Pulmonary artery endothelial cell (primary cell): ENCODE measurements at regions not wholly inside any gene's neighbourhood (a gene's known extent, or its start where the extent isn't known, plus 50 kb on each side); places are given as distances from the start of the nearest gene placed in this dataset.
A peak's percentile ranks its signal among the peaks of the same experiment; 100 is the strongest.

Experiments used
- DNase-seq: peaks from one replicate; pipeline ENCODE4 v3.0.0-alpha.2; 2011; ENCODE audit warnings: low read depth, low spot score

DNA sequence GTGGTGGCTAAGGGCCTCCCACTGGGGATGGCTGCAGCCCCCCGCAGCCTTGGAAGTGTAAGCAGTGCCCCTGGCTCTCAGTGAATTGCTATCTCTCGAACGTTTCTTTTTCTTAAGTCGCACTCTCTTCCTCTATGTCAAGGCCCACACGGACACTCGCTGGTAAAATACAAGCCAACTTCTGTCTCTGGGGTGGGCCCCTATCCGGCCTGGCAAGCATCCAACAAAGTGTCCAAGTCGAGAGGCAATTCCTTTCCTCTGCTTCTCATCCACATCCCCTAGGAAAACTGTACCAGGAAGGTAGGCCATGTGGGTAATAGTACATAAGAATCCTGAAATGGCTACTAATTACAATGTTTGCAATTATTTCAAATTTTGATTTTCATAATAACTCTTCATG is 194.9 kb upstream of the MGMT start:
- DNase-seq: no peak

DNA sequence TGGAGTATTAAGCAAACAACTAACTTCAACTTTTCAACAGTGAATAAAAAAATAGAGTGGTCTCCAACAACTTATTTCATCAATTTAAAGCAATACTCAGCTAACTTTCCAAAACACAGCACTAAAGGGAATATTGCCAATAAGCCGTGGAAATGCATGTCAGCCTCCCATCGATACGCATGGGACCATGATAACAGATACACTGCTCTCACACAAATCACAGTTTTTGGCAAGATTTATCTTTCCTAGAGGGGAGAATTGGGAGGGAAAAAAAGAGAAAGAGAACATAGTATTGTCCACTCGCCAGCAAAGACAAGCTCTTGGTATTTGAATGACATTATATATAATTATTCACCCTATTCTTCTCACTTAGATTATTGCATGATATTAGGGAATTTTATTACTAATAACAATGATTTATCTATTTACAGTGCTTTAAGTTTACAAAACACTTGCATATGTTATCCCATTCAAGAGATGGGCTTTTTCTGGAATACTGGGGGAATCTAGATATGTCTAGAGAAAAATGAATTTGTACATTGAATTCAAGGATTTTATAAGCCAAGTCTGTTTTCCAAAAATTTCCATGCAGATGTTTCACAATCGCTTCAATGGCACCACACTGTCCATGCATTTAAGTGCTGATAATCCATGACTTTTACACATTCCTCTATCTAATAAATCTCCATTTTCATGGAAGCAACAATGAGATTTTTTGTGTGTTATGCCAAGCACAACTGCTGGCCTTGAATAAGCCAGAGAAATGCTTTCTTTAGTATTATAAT is 194.0 kb upstream of the MGMT start:
- DNase-seq: no peak

DNA sequence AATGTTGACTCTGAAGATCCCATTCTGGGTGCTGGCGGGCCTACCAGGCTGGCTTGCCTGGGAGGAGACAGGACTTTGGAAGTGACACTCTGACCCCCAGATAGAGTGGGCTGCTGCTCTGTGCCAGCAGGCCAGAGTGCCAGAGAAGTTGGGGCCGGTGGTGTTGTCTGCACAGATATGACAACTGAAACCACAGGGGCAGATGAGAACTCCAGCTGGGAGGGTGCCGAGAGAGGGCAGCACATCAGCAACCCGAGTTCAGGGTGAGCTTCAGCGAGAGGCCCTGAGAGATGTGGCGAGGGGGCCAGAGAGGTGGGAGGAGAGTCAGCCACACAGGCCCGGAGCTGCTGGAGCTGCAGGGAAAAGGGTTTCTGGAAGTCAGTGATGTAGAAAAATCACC is 193.2 kb upstream of the MGMT start:
- DNase-seq: no peak

DNA sequence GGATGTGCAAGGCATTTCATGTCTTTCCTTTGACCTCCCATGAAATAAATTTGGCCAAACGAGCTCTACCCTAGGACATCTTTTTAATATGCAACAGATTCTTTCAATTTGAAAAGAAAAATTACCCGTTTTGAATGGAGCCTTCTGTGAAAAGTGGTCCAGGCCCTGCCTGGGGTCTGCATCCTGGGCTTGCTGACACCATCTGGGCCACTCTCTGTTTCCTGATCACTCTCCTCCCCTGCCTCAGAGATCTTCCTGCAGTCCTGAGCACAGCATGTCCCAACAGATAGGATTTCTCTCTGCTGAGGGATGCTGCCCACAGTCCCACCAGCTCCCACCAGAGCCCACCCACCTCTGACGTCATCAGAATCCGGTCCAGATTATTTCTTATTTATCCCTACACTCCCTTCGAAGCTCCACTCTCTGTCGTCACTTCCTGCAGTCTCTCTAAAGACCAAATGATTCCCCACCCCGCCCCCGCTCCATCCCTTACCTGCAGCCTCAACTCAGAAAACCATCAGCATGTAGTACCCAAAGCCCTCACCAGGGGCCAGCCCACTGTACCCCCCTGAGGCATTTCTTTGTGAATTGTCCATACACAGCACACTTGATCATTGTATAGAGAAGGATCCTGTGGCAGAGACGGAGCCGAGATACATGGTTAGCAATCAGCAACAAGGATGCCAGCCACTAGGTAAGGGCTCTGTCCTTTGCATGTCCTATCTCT is 192.1 kb upstream of the MGMT start:
- no peak for DNase-seq

DNA sequence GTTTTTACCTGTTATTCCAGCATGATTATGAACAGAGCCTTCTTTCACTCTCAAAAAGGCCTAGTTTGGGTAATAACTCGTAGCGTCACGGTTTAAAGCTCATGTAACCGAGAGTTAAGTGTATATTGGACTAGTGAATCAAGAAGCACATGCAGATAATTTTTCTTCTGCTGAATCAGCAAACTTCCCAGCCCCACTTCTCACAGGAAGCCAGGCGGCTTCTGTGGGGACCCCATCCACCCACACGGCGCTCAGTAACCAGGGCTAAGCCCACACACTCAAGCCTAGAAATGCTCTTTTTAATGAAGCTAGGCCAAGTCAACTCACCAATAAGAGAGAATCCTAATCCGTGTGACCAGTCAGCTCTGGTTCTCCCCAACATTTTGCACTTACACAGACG is 191.2 kb upstream of the MGMT start:
- DNase-seq: no peak

DNA sequence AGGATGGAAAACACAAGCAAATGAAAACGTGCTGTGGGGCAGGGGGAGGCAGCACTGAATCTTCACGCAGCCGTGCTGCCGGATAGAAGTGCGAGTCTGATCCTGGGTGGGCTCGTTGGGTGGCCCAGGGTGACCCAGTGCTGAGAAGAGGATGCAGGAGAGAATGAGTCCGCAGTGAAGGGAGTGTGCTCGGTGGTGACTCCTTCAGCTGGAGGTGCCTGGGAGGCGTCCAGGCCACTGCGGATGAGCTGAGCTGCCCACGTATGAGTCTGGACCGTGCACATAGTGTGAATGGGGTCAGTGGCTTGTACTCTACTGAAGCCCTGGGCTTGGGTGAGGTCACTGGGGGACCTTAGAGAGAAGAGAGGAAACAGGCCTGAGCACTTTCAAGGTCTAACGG is 190.0 kb upstream of the MGMT start:
- DNase-seq: no peak

DNA sequence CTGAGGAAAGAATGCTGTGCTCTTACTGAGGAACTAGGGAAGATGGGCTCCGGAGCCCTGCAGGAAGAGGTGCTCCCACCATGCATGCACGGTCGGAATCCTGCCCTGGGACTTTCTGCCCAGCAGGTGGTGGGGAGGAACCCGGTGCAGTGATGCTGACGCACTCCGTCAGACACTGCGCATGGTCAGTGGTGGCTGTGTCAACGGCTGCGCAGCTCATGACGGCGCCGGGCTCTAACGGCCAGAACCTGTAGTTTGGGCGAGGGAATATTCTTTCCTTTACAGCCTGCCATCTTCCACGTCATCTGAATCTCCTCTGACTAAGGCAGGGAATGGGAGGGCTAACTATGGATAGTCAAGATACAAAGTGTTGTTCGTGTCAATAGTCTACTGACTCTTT is 189.2 kb upstream of the MGMT start:
- no peak for DNase-seq

DNA sequence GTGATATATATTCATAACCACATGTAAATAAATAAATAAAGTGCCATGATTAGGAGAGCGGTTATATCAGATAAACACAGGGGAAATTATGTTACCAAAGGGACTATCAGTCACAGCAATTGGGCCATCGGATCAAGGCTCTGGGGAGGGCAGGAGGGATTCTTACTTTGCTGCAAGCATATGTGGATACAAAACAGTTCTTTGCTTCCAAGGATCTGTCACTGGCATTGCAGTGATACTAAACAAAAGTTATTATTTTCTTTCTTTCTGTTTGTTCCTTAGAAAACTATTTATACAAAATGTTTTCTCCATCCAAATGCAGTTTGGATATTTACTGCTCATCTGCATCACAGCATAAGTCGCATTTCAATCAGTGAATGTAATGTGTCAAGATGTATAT is 188.4 kb upstream of the MGMT start:
- DNase-seq: no peak

DNA sequence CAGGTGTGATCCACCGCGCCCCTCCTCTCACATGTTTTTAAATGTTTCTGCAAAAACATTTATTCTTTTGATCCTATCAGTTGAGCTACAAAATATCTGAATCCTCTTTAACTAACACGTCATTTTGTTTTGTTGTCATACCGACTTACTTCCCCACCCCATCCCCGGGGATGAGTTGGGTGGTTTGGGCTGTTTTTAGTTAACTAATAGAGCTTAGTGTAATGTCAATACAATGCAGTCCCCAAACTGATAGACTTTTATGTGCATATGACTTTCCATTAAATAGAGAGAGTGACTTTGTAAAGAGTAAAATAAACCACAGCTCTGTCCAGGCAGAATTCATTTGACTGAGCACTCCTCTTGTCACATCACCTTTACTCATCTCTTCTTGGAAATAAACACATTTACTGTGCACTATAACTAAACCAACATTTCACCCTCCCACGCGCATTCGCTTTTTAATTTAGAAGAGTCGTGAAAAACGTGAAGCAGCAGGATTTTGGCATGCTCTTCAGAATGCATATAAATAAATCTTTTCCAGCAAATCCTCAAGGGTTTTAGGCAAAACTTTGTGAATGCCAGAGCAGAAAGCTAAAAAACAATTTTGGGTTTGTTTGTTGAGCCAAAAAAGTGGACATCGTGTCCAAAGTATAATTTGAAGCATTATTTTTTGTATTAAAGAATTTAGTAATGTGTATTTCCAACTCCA is 187.4 kb upstream of the MGMT start:
- no peak for DNase-seq

DNA sequence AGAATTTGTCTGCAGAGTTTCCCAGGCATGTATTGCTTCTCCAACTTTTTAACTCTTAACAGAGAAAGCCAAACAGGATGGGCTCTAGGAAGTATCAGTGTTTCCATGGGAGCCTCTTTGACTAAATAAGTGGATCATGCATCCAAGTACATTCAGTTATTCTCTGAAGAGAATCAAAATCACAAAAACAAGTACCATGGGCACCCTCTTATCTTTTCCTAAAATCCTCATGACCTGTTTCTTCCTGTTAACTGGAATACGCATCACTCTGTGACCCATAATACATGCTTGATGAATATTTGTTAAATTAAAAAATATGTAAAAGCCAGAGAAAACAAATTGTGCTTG is 186.9 kb upstream of the MGMT start:
- DNase-seq: no peak

DNA sequence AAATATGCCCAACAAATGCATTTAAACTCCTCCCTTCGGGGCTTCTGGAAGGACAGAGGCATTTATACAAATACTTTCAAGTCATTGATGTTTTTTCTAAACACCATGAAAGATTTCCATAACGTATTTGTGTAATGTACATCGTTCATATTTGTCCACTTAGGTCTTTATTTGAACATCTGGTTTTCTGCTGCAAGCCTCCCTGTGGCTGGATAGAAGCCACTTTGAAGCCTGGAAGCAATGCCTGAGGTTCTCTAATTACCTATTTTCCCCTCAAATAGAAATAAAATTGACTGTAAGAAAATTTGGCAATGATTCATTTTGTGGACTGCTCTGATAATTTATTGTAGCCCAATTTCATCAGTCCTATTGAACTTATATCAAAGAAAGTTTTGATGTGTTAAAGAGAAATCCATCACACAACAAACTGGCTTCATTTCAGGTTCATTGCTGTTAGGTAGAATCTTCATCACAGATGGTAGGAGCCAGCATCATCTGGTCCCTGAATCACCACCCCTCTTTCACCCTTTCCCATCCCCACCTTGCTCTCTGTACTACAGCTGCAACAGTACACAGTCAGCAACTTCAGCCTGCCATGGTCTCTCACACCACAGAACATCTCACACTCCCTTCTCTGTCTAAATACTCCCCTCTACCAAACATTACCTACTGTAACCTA is 186.0 kb upstream of the MGMT start:
- DNase-seq: no peak

DNA sequence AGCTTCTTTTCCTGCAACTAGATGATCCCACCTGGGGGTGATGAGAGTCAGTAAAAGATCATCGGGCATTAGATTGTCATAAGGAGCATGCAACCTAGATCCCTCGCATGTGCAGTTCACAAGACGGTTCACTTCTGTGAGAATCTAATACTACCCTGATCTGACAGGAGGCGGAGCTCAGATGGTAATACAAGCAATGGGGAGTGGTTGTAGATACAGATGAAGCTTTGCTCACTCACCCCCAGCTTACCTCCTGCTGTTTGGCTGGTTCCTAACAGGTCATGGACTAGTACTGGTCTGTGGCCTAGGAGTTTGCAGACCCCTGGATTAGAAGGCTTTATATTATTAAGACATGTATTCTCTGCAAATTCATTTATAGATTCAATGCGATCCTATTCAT is 181.6 kb upstream of the MGMT start:
- DNase-seq: no peak

DNA sequence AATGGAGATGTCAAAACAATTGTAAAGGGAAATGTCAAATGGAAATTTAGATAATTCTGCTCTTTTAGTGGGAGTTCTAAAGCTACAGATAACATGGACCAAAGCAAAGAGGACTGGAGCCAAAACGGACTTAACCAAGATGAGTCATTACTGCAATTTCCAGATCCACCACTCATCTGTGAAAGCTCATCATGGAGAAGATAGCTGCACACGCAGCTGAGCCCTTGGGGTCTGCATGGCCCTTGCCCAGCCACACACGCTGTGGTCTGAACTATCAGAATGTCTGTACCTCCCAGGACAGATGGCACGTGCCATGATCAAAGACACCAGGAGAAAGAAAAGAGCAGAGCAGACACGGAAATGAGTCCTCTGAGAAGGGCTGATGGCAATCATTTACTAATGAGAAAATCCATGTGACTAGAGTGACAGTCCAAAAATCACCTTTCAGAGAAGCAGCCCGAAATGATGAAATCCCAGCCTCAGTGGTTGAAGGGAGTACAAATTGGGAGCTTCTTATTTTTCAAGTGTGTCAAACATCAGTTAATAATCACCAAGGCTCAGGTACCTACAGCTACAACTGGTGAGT is 177.9 kb upstream of the MGMT start:
- no peak for DNase-seq

DNA sequence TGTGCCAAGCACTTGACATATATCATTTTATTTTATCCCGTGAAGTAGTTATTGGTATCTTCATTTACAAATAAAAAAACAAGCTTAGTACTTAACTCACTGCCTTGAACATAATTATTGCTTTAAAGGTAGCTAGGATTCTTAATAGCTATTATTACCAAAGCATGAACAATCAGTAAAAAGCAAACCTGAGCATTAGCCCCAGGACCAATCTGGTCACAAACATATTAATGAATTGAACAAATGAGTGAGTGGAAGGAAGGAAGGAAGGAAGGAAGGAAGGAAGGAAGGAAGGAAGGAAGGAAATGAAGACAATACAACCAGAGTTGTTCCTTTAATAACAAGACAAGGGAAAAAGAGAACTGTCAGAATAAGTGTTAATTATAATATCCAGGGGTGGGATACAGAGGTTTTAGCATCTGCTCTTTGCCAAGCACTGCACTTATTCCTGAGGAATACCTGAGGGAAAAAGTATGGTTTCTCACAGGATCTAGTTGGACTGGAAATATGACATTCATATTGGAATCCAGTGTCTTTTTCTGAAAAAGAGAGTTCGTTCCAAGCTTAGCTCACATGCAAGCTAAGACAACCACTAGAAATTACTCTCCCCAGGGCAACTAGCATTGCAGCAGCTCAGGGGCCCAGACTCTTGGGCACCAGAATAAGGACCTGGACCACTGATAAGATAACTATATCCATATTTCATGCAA is 172.9 kb upstream of the MGMT start:
- DNase-seq: no peak

DNA sequence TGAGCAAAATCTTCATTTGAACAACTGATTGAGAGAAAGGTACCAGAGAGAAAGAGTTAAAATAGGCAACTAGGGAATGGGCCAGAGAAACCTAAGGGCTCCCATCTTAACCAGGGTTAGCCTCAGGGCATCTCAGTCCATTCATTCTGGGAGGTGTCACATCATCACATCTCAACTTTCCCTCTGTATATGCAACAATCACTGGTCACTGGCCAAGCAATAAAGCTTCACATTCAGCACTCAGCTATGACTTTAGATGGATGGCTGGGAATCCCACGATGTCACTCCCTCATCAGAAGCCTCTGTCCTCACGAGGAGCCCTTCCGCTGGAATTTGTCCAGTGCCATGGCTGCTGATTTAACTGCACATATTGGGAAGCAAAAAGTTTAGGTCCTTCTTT is 172.1 kb upstream of the MGMT start:
- no peak for DNase-seq

DNA sequence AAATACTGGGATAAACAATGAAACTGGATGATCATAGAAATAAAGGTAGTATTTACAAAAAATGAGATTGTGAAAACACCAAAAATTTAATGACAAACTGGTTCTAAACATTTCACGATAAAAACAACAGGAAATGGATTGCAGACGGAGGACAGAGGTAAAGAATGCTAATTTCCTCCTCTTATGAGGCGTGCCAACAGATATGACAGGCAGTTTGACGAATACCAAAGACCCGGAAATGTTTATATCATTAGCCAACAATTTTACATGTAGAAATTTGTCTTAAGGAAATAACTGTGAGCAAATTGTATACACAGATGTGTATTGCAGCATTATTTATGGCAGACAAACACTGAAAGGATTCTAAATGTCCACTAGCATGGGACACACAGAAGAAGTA is 162.0 kb upstream of the MGMT start:
- DNase-seq: peak; percentile 15

DNA sequence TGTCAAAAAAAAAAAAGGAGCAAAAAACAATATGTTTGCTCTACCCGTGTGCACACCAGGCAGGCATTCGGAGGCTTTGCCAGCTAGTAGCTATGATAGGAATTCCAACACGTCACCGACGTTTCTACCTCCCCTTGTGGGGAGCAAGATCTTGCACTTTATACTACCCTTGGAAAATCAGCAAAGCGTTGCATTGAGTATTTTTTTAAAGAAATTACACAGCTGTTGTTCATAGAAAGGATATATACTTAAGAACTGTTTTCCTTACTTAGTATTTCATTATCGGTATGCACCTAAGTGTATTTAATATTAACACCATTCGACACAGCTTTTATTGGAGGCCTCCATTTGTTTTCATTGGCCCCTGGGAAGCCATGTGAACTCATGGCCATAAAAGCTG is 159.9 kb upstream of the MGMT start:
- no peak for DNase-seq

DNA sequence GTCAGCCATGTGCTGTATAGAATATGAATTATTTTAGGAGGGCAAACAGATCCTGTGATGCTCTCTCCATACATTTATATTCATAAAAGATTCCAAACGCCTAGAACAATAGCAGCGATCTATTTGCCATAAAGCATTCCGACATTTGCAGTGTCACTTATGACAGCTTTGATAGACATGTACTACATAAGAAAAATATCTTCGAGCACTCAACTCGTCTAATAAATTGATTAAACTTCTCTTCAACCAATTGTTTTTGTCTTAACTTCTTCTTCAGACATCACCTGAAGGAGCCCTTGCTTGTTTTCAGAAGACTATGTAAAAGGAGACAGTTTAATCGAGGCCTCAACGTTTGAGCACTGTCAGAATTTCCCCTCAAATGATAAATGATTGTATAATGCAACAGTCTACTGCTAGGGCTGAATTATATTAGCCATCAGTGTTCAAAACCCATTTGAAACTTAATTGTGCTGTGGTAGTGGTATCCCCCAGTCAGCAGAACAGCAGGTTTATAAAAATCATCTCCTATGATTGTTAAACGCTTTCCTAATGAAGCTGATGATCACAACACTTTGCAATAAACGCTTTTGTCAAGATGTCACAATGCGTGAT is 158.0 kb upstream of the MGMT start:
- no peak for DNase-seq

DNA sequence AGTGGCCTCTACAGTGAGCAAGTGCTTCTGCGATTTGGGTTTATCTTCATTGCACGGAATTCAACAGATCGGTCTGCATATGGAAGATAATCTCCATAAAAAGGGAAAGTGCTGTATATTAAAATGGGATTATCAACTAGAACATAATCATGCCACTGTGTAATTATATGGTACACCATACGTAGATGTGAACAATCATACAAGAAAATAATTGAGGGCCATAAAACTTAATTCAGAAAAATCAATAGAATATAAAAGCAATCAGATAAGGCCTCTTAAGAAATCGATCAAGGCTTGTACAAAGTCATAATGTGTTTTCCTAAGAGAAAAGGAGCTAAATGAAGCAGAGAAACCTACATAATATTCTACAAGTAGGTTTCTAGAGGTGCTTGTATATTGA is 157.5 kb upstream of the MGMT start:
- no peak for DNase-seq

DNA sequence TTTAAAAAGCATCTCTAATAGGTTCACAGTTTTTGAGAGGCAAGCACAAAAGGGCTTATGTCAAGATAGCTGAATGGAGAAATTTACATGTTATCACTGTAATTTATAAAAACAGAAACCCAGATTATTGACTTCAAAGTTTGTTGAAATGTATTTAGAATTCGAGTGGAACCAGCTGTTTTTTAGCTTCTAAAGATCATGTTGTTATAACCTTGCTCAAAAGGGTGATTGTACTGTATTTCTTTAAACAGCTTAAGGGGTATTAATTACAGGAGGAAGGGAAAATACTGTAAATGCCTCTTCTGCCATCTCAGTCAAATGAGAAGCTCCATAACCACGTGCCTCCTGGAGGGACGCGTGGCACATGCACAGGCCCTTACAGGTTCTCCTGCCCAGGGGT is 156.2 kb upstream of the MGMT start:
- no peak for DNase-seq

DNA sequence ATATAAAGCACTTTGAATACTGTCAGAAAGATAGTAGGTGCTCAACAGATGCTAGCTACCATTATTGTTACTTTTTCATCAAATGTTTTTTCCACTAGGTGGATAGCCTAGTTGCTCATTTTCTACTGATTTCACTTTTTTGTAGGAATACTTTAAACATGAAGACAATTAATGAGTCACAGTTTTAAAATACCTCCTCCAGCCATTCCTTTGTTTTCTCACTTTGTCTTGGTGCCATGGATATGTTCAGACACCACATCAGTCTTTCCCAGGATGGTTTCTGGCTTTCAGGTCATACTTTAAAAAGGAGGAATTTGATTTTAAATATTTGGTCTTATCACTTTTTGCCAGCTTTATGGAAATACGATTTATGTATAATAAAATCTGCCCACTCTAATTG is 147.1 kb upstream of the MGMT start:
- no peak for DNase-seq
